ENCODE measurements at regions not wholly inside any gene's neighbourhood (a gene's known extent, or its start where the extent isn't known, plus 50 kb on each side); places are given as distances from the start of the nearest gene placed in this dataset.

GRCh38 chr3:179504371-179504770 lies 53.1 kb upstream of the GNB4 start:
- TF ChIP-seq CTCF (IDR thresholded peaks at IDR 0.05) (no peak), EZH2 (IDR thresholded peaks at IDR 0.05; ENCODE audit: borderline replicate concordance, insufficient read depth, low read depth, low read length, poor library complexity, severe bottlenecking) (no peak)

All from B cell (primary cell).